ENCODE measurements at regions not wholly inside any gene's neighbourhood (a gene's known extent, or its start where the extent isn't known, plus 50 kb on each side); places are given as distances from the start of the nearest gene placed in this dataset.

GRCh38 chr16:9318764-9319163 lies 227.3 kb downstream of the HAPSTR1 start:
- TF ChIP-seq EZH2 (IDR thresholded peaks at IDR 0.05; ENCODE audit: low read length, missing control alignments) (no peak), CTCF (conservative IDR thresholded peaks at IDR 0.05 in 1 of 2, IDR thresholded peaks at IDR 0.05 in 1 of 2; ENCODE audit: low read depth in 1 of 2, low read length in 2 of 2) (no peak)

Data from fibroblast of lung (primary cell).